ENCODE measurements at regions not wholly inside any gene's neighbourhood (a gene's known extent, or its start where the extent isn't known, plus 50 kb on each side); places are given as distances from the start of the nearest gene placed in this dataset.
"Not testable (repeated sequence)": the region's sequence is repeated elsewhere in the genome, so short reads cannot be mapped to it uniquely, and the experiment has no call there.

GRCh38 chr10:8151086-8151485 is 96.6 kb downstream of the GATA3 start:
- DNase-seq (ENCODE audit: extremely low spot score) = no peak
- CTCF ChIA-PET = no interaction called here
- no peak for TF ChIP-seq CTCF (IDR thresholded peaks at IDR 0.05; ENCODE audit: control extremely low read depth, extremely low read depth, low read depth, missing control alignments)
- POLR2A ChIA-PET = no interaction called here

GRCh38 chr10:8156918-8157317 is 102.4 kb downstream of the GATA3 start:
- CTCF ChIA-PET = no interaction called here

GRCh38 chr10:8158193-8159071 is 103.9 kb downstream of the GATA3 start:
- DNase-seq (ENCODE audit: extremely low spot score) = no peak
- ChIA-PET CTCF (interaction anchor here (1.1 to 2.4 kb wide), 2 partner anchors 9 to 34 kb away, joined by 3 to 13 read pairs; no protein-coding TSS in a partner anchor), POLR2A (no interaction called here)
- TF ChIP-seq CTCF (IDR thresholded peaks at IDR 0.05; ENCODE audit: control extremely low read depth, extremely low read depth, low read depth, missing control alignments) = no peak

More at GRCh38 chr10:8156918-8157317, 102.4 kb downstream of the GATA3 start:
- TF ChIP-seq CTCF (IDR thresholded peaks at IDR 0.05; ENCODE audit: control extremely low read depth, extremely low read depth, low read depth, missing control alignments) = no peak
- POLR2A ChIA-PET = no interaction called here
- no peak for DNase-seq (ENCODE audit: extremely low spot score)

- CTCF ChIA-PET = interaction anchor here (1.0 to 2.4 kb wide), 4 partner anchors 10 to 33 kb away, joined by 3 to 13 read pairs (median 3); no protein-coding TSS in a partner anchor
- no peak for TF ChIP-seq CTCF (IDR thresholded peaks at IDR 0.05; ENCODE audit: control extremely low read depth, extremely low read depth, low read depth, missing control alignments)
Measured at GRCh38 chr10:8159341-8160165, 105.1 kb downstream of the GATA3 start.

GRCh38 chr10:8163824-8164223 is 109.3 kb downstream of the GATA3 start:
- CTCF ChIA-PET = no interaction called here
- DNase-seq (ENCODE audit: extremely low spot score) = no peak
- no peak for TF ChIP-seq CTCF (IDR thresholded peaks at IDR 0.05; ENCODE audit: control extremely low read depth, extremely low read depth, low read depth, missing control alignments)
- POLR2A ChIA-PET = no interaction called here

More at GRCh38 chr10:8159341-8160165, 105.1 kb downstream of the GATA3 start:
- no peak for DNase-seq (ENCODE audit: extremely low spot score)
- POLR2A ChIA-PET = no interaction called here

GRCh38 chr10:8164640-8165039 is 110.2 kb downstream of the GATA3 start:
- POLR2A ChIA-PET; CTCF ChIA-PET; DNase-seq (ENCODE audit: extremely low spot score): not testable (repeated sequence)
